ENCODE measurements at regions not wholly inside any gene's neighbourhood (a gene's known extent, or its start where the extent isn't known, plus 50 kb on each side); places are given as distances from the start of the nearest gene placed in this dataset.

DNA sequence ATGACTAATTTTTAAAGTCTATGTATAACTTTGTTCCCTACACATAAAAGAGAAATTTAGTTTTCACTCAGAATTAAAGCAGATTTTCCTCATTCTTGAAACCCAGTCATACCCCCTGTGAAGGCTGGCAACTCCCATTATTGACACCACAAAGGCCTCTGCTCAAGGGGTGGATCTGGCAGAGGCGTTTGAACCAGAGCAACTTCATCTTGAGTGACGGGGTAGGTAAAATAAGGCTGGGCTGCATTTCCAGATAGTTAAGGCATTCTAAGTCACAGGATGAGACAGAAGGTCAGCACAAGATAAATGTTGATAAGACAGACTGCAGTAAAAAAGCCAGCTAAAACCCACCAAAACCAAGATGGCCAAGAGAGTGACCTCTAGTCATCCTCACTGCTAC, 177.2 kb upstream of the OR13F1 start:
- H3K27ac Mint-ChIP-seq, result no peak overlapping the region
- no peak for DNase-seq
- H3K36me3 ChIP-seq (ENCODE audit: control insufficient read depth, insufficient read depth, low read length), result no peaks in the 10 kb centered on the region
- H3K4me1 ChIP-seq (ENCODE audit: control insufficient read depth, insufficient read depth, low read length), result no peaks in the 10 kb centered on the region
- 64 to 87% methylated on average over 2 of the region's 2 CpGs for WGBS, 2 experiments (ENCODE audit: insufficient coverage in 1 of 2, insufficient read length in 1 of 2)
- H3K27me3 ChIP-seq (ENCODE audit: control insufficient read depth, insufficient read depth, low read length, poor library complexity, severe bottlenecking), result no peaks in the 10 kb centered on the region
- no peak overlapping the region for H3K4me3 ChIP-seq (ENCODE audit: low read length)
- H3K27me3 Mint-ChIP-seq (ENCODE audit: insufficient read depth), result no peaks in the 10 kb centered on the region
- no peaks in the 10 kb centered on the region for H3K9me3 ChIP-seq (ENCODE audit: control insufficient read depth, low read length)
- no peaks in the 10 kb centered on the region for H3K36me3 Mint-ChIP-seq (ENCODE audit: low read depth)
- no peak overlapping the region for H3K27ac ChIP-seq (ENCODE audit: low read depth, low read length)
- H3K4me3 Mint-ChIP-seq, result no peak overlapping the region
- H3K9me3 Mint-ChIP-seq, result no peaks in the 10 kb centered on the region
- no peaks in the 10 kb centered on the region for H3K4me1 Mint-ChIP-seq
- H3K9ac ChIP-seq (ENCODE audit: extremely low read depth, low read length, poor library complexity, severe bottlenecking), result no peak overlapping the region
- no peak for TF ChIP-seq CTCF (conservative IDR thresholded peaks at IDR 0.05)

DNA sequence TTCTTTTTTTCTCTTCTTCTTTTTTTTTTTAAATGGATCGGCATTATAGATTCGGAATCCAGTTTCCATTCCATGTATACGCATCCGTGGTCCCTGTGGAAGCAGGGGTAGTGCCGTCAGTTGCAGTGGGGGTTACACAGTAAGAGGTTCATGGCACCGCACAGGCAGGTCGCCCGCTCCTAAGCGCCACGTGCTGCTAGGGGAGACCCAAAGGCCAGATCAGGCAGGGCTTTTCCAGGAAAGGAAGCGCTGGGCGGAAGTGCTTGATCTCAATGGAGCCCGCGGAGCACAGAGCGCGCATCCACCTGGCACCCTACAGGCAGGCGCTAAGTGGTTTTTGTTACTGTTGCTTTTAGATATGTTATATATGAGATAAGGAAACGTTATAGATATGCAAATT, 174.8 kb upstream of the OR13F1 start:
- Mint-ChIP-seq H3K36me3 (ENCODE audit: low read depth) (peaks cover 1% of the 10 kb centered on the region), H3K27ac (no peak overlapping the region), H3K9me3 (peaks cover 2% of the 10 kb centered on the region), H3K27me3 (ENCODE audit: insufficient read depth) (no peaks in the 10 kb centered on the region), H3K4me3 (no peak overlapping the region), H3K4me1 (no peaks in the 10 kb centered on the region)
- Histone ChIP-seq H3K4me3 (ENCODE audit: low read length) (no peak overlapping the region), H3K36me3 (ENCODE audit: control insufficient read depth, insufficient read depth, low read length) (no peaks in the 10 kb centered on the region), H3K27me3 (ENCODE audit: control insufficient read depth, insufficient read depth, low read length, poor library complexity, severe bottlenecking) (no peaks in the 10 kb centered on the region), H3K4me1 (ENCODE audit: control insufficient read depth, insufficient read depth, low read length) (no peaks in the 10 kb centered on the region), H3K9me3 (ENCODE audit: control insufficient read depth, low read length) (peaks cover 4% of the 10 kb centered on the region), H3K27ac (ENCODE audit: low read depth, low read length) (no peak overlapping the region), H3K9ac (ENCODE audit: extremely low read depth, low read length, poor library complexity, severe bottlenecking) (no peak overlapping the region)
- no peak for TF ChIP-seq CTCF (conservative IDR thresholded peaks at IDR 0.05)
- no peak for DNase-seq
- 92 to 93% methylated on average over 12 to 18 of the region's 18 CpGs for WGBS, 2 experiments (ENCODE audit: insufficient coverage in 1 of 2, insufficient read length in 1 of 2)

- Histone ChIP-seq H3K27ac (ENCODE audit: low read depth, low read length) (no peak overlapping the region), H3K4me1 (ENCODE audit: control insufficient read depth, insufficient read depth, low read length) (no peaks in the 10 kb centered on the region), H3K27me3 (ENCODE audit: control insufficient read depth, insufficient read depth, low read length, poor library complexity, severe bottlenecking) (no peaks in the 10 kb centered on the region), H3K9me3 (ENCODE audit: control insufficient read depth, low read length) (peaks cover 20% of the 10 kb centered on the region), H3K4me3 (ENCODE audit: low read length) (no peak overlapping the region), H3K9ac (ENCODE audit: extremely low read depth, low read length, poor library complexity, severe bottlenecking) (no peak overlapping the region), H3K36me3 (ENCODE audit: control insufficient read depth, insufficient read depth, low read length) (no peaks in the 10 kb centered on the region)
- no peak overlapping the region for H3K4me3 Mint-ChIP-seq
- H3K36me3 Mint-ChIP-seq (ENCODE audit: low read depth), result peaks cover 4% of the 10 kb centered on the region
- no peaks in the 10 kb centered on the region for H3K27me3 Mint-ChIP-seq (ENCODE audit: insufficient read depth)
- no peak for DNase-seq
- WGBS, 2 experiments (ENCODE audit: insufficient coverage in 1 of 2, insufficient read length in 1 of 2), result 85 to 96% methylated on average over 3 of the region's 3 CpGs
- H3K27ac Mint-ChIP-seq, result no peak overlapping the region
- TF ChIP-seq CTCF (conservative IDR thresholded peaks at IDR 0.05), result no peak
- peaks cover 9% of the 10 kb centered on the region for H3K9me3 Mint-ChIP-seq
- H3K4me1 Mint-ChIP-seq, result no peaks in the 10 kb centered on the region
Measured at GRCh38 chr9:104330841-104331240, 173.2 kb upstream of the OR13F1 start.
